Peyer's patch (tissue), 4 donors: ENCODE measurements at regions not wholly inside any gene's neighbourhood (a gene's known extent, or its start where the extent isn't known, plus 50 kb on each side); places are given as distances from the start of the nearest gene placed in this dataset.

Experiments
- POLR2A ChIP-seq, 2 donors: fragments of 450-650 bp; IDR thresholded peaks; one replicate each; pipeline ENCODE4 v1.5.1; 2017; ENCODE audit warnings: antibody characterized with exemption in 2 of 2, mild to moderate bottlenecking in 2 of 2, moderate library complexity in 2 of 2
- TF ChIP-seq, protein P1 (sequence below), 6 experiments: fragments of 450-650 bp in 4 of 6; fragments of 200-600 bp in 2 of 6; sonication (generic) in 1 of 6; IDR thresholded peaks; one replicate each; pipeline ENCODE4 v1.5.1; 2017 to 2019; ENCODE audit warnings: antibody characterized with exemption in 6 of 6, mild to moderate bottlenecking in 3 of 6, moderate library complexity in 1 of 6

DNA sequence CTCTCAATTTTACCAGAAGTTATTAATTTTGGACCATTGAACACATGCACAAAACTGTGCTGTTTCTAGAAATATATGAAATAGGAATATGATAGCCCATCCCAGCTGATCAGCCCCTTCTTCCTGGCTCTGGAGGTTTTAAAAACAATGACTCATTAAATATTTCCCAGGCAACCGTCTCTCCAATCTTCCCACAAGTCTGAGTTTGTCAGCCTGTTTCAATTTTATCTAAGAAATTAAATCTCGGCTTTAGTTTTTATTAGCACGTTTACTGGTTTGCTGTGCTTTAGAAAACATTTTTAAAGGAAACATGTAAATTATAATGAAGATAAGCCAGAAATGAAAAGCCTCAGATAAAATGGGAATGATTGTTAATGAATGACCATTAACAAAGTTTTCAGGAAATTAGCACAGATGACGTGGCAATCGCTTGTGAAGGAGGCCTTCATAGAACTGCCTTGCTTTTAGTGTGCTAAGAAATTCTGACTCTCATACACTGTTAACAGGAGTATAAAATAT, 89.3 kb upstream of the RAP1B start:
- TF ChIP-seq, protein P1, sequence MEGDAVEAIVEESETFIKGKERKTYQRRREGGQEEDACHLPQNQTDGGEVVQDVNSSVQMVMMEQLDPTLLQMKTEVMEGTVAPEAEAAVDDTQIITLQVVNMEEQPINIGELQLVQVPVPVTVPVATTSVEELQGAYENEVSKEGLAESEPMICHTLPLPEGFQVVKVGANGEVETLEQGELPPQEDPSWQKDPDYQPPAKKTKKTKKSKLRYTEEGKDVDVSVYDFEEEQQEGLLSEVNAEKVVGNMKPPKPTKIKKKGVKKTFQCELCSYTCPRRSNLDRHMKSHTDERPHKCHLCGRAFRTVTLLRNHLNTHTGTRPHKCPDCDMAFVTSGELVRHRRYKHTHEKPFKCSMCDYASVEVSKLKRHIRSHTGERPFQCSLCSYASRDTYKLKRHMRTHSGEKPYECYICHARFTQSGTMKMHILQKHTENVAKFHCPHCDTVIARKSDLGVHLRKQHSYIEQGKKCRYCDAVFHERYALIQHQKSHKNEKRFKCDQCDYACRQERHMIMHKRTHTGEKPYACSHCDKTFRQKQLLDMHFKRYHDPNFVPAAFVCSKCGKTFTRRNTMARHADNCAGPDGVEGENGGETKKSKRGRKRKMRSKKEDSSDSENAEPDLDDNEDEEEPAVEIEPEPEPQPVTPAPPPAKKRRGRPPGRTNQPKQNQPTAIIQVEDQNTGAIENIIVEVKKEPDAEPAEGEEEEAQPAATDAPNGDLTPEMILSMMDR (IDR thresholded peaks at IDR 0.05): no peak
- no peak for TF ChIP-seq POLR2A (IDR thresholded peaks at IDR 0.05)
